ENCODE measurements at regions not wholly inside any gene's neighbourhood (a gene's known extent, or its start where the extent isn't known, plus 50 kb on each side); places are given as distances from the start of the nearest gene placed in this dataset.

- peaks cover 0 to 8% (median 0%) of the 10 kb centered on the region in 3 donors for H3K4me1 ChIP-seq
- H3K9me3 ChIP-seq: no peaks in the 10 kb centered on the region
- WGBS, 2 donors (ENCODE audit: low coverage in 1 of 2): 2 to 3% methylated on average over 7 of the region's 7 CpGs
- no peaks in the 10 kb centered on the region for H3K36me3 ChIP-seq
- H3K4me3 ChIP-seq: no peak overlapping the region
- no peaks in the 10 kb centered on the region for H3K27me3 ChIP-seq
- H3K27ac ChIP-seq: no peak overlapping the region
- TF ChIP-seq CTCF (IDR thresholded peaks at IDR 0.05): no peak
- TF ChIP-seq POLR2A (IDR thresholded peaks at IDR 0.05): no peak
- no peak for TF ChIP-seq POLR2AphosphoS5 (IDR thresholded peaks at IDR 0.05)
- TF ChIP-seq EP300 (IDR thresholded peaks at IDR 0.05): no peak
- no peak for ATAC-seq
Observed at GRCh38 chr5:100270023-100270771, 265.0 kb upstream of the FAM174A start.

GRCh38 chr5:100260968-100261367 lies 274.2 kb upstream of the FAM174A start:
- no peaks in the 10 kb centered on the region for H3K27me3 ChIP-seq
- no peak overlapping the region for H3K4me3 ChIP-seq
- no peak for TF ChIP-seq POLR2AphosphoS5 (IDR thresholded peaks at IDR 0.05)
- TF ChIP-seq EP300 (IDR thresholded peaks at IDR 0.05): no peak
- no peak for TF ChIP-seq POLR2A (IDR thresholded peaks at IDR 0.05)
- no peak for TF ChIP-seq CTCF (IDR thresholded peaks at IDR 0.05)
- H3K36me3 ChIP-seq: no peaks in the 10 kb centered on the region
- no peak for ATAC-seq
- 73 to 93% methylated on average over 2 of the region's 2 CpGs for WGBS, 2 donors (ENCODE audit: low coverage in 1 of 2)
- H3K27ac ChIP-seq: no peak overlapping the region
- H3K9me3 ChIP-seq: no peaks in the 10 kb centered on the region
- H3K4me1 ChIP-seq: no peaks in the 10 kb centered on the region

- no peaks in the 10 kb centered on the region for H3K9me3 ChIP-seq
- H3K27me3 ChIP-seq: no peaks in the 10 kb centered on the region
- no peak overlapping the region for H3K4me3 ChIP-seq
- no peak for ATAC-seq
- H3K4me1 ChIP-seq: no peaks in the 10 kb centered on the region
- TF ChIP-seq EP300 (IDR thresholded peaks at IDR 0.05) (no peak), CTCF (IDR thresholded peaks at IDR 0.05) (no peak), POLR2A (IDR thresholded peaks at IDR 0.05) (no peak), POLR2AphosphoS5 (IDR thresholded peaks at IDR 0.05) (no peak)
- no peak overlapping the region for H3K27ac ChIP-seq
- no peaks in the 10 kb centered on the region for H3K36me3 ChIP-seq
Observed at GRCh38 chr5:100252944-100253343, 282.2 kb upstream of the FAM174A start.

GRCh38 chr5:100252037-100252436 lies 283.1 kb upstream of the FAM174A start:
- TF ChIP-seq CTCF (IDR thresholded peaks at IDR 0.05) (no peak), POLR2AphosphoS5 (IDR thresholded peaks at IDR 0.05) (no peak), POLR2A (IDR thresholded peaks at IDR 0.05) (no peak), EP300 (IDR thresholded peaks at IDR 0.05) (no peak)
- Histone ChIP-seq H3K27ac (no peak overlapping the region), H3K4me1 (no peaks in the 10 kb centered on the region), H3K4me3 (no peak overlapping the region), H3K27me3 (no peaks in the 10 kb centered on the region), H3K9me3 (no peaks in the 10 kb centered on the region), H3K36me3 (no peaks in the 10 kb centered on the region)
- 40 to 50% methylated on average over 3 of the region's 3 CpGs for WGBS, 2 donors (ENCODE audit: low coverage in 1 of 2)
- ATAC-seq: no peak

GRCh38 chr5:100249884-100250269 lies 285.3 kb upstream of the FAM174A start:
- WGBS, 2 donors (ENCODE audit: low coverage in 1 of 2): 92% methylated on average over 2 of the region's 2 CpGs; no CpG with 5 or more reads in 1 of the 2 donors

More at GRCh38 chr5:100249884-100250269, 285.3 kb upstream of the FAM174A start:
- Histone ChIP-seq H3K27me3 (no peaks in the 10 kb centered on the region), H3K4me1 (no peaks in the 10 kb centered on the region), H3K9me3 (no peaks in the 10 kb centered on the region), H3K4me3 (no peak overlapping the region), H3K36me3 (no peaks in the 10 kb centered on the region), H3K27ac (no peak overlapping the region)
- TF ChIP-seq POLR2AphosphoS5 (IDR thresholded peaks at IDR 0.05) (no peak), CTCF (IDR thresholded peaks at IDR 0.05) (no peak), EP300 (IDR thresholded peaks at IDR 0.05) (no peak), POLR2A (IDR thresholded peaks at IDR 0.05) (no peak)
- ATAC-seq: no peak
